ENCODE measurements at regions not wholly inside any gene's neighbourhood (a gene's known extent, or its start where the extent isn't known, plus 50 kb on each side); places are given as distances from the start of the nearest gene placed in this dataset.

- TF ChIP-seq CTCF (IDR thresholded peaks at IDR 0.05) (no peak), POLR2A (IDR thresholded peaks at IDR 0.05) (no peak)
Observed at GRCh38 chr1:80506216-80506615, 1294.5 kb upstream of the ADGRL2 start.
